K562 (cell line): ENCODE measurements at regions not wholly inside any gene's neighbourhood (a gene's known extent, or its start where the extent isn't known, plus 50 kb on each side); places are given as distances from the start of the nearest gene placed in this dataset.

Experiments
- ATAC-seq: fragments of 200-7000 bp; cut with Tn5 transposase; 3 replicates; pipeline ENCODE4 v1.9.1; 2020; ENCODE audit warnings: moderate library complexity
- BruUV-seq: library from RNA; stranded (reverse); fragments of 400-500 nt; replicated peaks from 2 replicates; lab custom pipeline; 2021; lab: Mats Ljungman, UMichigan
- CTCF ChIA-PET: fragments of 300-600 bp; formaldehyde crosslinking; extraction: SDS; loops from one replicate; lab custom pipeline; 2021; ENCODE audit warnings: low intra/inter-chr PET ratio; lab: Yijun Ruan, JAX
- POLR2A ChIA-PET: fragments of 300-600, 350-650 bp; sonication (Branson Sonifier 250); formaldehyde crosslinking; extraction: SDS; loops from one replicate; lab custom pipeline; 2021; ENCODE audit warnings: antibody characterized with exemption, inconsistent platforms; lab: Yijun Ruan, JAX
- DNase-seq, 4 experiments: peaks; one replicate each; pipeline versions ENCODE4 v3.0.0 to v3.0.0-alpha.2; 2011 to 2018; ENCODE audit warnings: low spot score in 3 of 4, mixed read lengths in 3 of 4; ENCODE audit errors: extremely low read depth in 1 of 4
- FAIRE-seq: peaks from 2 replicates; lab custom pipeline; 2011; peaks lifted over from hg19 to GRCh38; lab: Jason Lieb, UNC
- H2AFZ ChIP-seq: 2 replicates; pipeline ENCODE4 v1.6.0; 2011; ENCODE audit warnings: low read depth, low read length, control low read depth, inconsistent platforms
- H3K27ac ChIP-seq: fragments of 200-600 bp; 3 replicates; pipeline ENCODE4 v1.8.0; 2011; ENCODE audit warnings: low read depth, mild to moderate bottlenecking, control low read depth, inconsistent platforms, low read length, moderate library complexity, mixed read lengths; ENCODE audit errors: extremely low read depth
- H3K27me3 ChIP-seq, 2 experiments: fragments of 300-600 bp in 1 of 2; 2 replicates in 1 of 2; 3 replicates in 1 of 2; pipeline versions ENCODE4 v1.6.0 to v1.8.0; 2011; ENCODE audit warnings: inconsistent platforms in 2 of 2, low read length in 2 of 2, mild to moderate bottlenecking in 1 of 2, mixed read lengths in 1 of 2, moderate library complexity in 1 of 2; ENCODE audit not compliant: control insufficient read depth in 2 of 2, insufficient read depth in 2 of 2
- H3K36me3 ChIP-seq: fragments of 300-600 bp; 3 replicates; pipeline ENCODE4 v1.8.0; 2011; ENCODE audit warnings: mild to moderate bottlenecking, low read length, inconsistent platforms; ENCODE audit not compliant: control insufficient read depth, insufficient read depth
- H3K4me1 ChIP-seq, 2 experiments: fragments of 200-600 bp in 1 of 2; replicated peaks in 1 of 2; 2 replicates in 1 of 2; 3 replicates in 1 of 2; pipeline versions ENCODE4 v1.5.1 to v1.8.0; 2011; ENCODE audit warnings: inconsistent platforms in 2 of 2, low read length in 2 of 2, mild to moderate bottlenecking in 1 of 2, mixed read lengths in 1 of 2, moderate library complexity in 1 of 2; ENCODE audit not compliant: control insufficient read depth in 2 of 2, insufficient read depth in 2 of 2
- H3K4me2 ChIP-seq: 2 replicates; pipeline ENCODE4 v1.6.1; 2011; ENCODE audit warnings: low read length, control low read depth, inconsistent platforms, mixed read lengths; ENCODE audit not compliant: insufficient read depth
- H3K4me3 ChIP-seq: fragments of 200-600 bp; sonication (generic), shearing (Covaris generic); 2 replicates; pipeline ENCODE4 v1.5.1; 2016; ENCODE audit warnings: control low read depth, inconsistent platforms
- H3K79me2 ChIP-seq: fragments of 200-600 bp; 3 replicates; pipeline ENCODE4 v1.8.0; 2011; ENCODE audit warnings: low read length, inconsistent platforms; ENCODE audit not compliant: control insufficient read depth, insufficient read depth
- H3K9ac ChIP-seq, 2 experiments: 2 replicates each; pipeline versions ENCODE4 v1.6.0 to v1.6.1; 2011; ENCODE audit warnings: low read depth in 2 of 2, low read length in 2 of 2, control low read depth in 1 of 2, inconsistent platforms in 1 of 2, mild to moderate bottlenecking in 1 of 2, mixed read lengths in 1 of 2; ENCODE audit not compliant: insufficient read depth in 1 of 2
- H3K9me1 ChIP-seq: one replicate; pipeline ENCODE4 v1.6.0; 2011; ENCODE audit warnings: inconsistent platforms, mild to moderate bottlenecking, low read length, moderate library complexity; ENCODE audit not compliant: control insufficient read depth, insufficient read depth
- H3K9me3 ChIP-seq: replicated peaks from 2 replicates; pipeline ENCODE4 v1.5.1; 2011; ENCODE audit warnings: low read depth, low read length, inconsistent platforms; ENCODE audit not compliant: control insufficient read depth, insufficient read depth
- H4K20me1 ChIP-seq: replicated peaks from 2 replicates; pipeline ENCODE4 v1.6.1; 2011; ENCODE audit warnings: low read length, inconsistent platforms, mixed read lengths; ENCODE audit not compliant: control insufficient read depth, insufficient read depth
- NRF1 ChIP-seq, 2 experiments: fragments of 450-650 bp; IDR thresholded peaks in 1 of 2; conservative IDR thresholded peaks in 1 of 2; 2 replicates each; pipeline ENCODE4 v1.6.1; 2014; ENCODE audit warnings: mild to moderate bottlenecking in 2 of 2
- WGBS: fragments of 100-300 bp; shearing (Covaris generic); methylation state at CpG from one replicate; pipeline ENCODE4 v1.1.6; 2016; ENCODE audit warnings: low coverage, mixed read lengths; ENCODE audit not compliant: insufficient coverage; ENCODE audit errors: missing lambda C conversion rate; 5-methylcytosine and 5-hydroxymethylcytosine counted together
- in situ Hi-C: fragments of 300-500 bp; cut with MboI; formaldehyde crosslinking; loops from 4 replicates; pipeline ENCODE4 v1.15.0; 2018; ENCODE audit warnings: inconsistent platforms, mixed read lengths
- intact Hi-C: fragments of 100-400 bp; cut with micrococcal nuclease; formaldehyde crosslinking; loops from 2 replicates; pipeline ENCODE4 v1.14.2; 2022
- TF ChIP-seq, protein P1 (sequence below): sonication (generic); formaldehyde crosslinking; IDR thresholded peaks from 2 replicates; pipeline ENCODE4 v1.8.1; 2023; ENCODE audit warnings: mild to moderate bottlenecking, missing genetic modification reagents
- TF ChIP-seq, protein P2 (sequence below), 3 experiments: IDR thresholded peaks in 2 of 3; conservative IDR thresholded peaks in 1 of 3; 2 replicates each; pipeline ENCODE4 v1.5.1; 2011 to 2012; ENCODE audit warnings: low read length in 3 of 3, mild to moderate bottlenecking in 3 of 3, control low read depth in 2 of 3, improper control_type of control experiment in 1 of 3, inconsistent platforms in 1 of 3, low read depth in 1 of 3, mixed read lengths in 1 of 3, moderate library complexity in 1 of 3; ENCODE audit not compliant: insufficient read depth in 2 of 3

- CTCF ChIA-PET = no interaction called here
- ATAC-seq = peak; percentile 63
- no peak overlapping the region for H3K4me3 ChIP-seq
- no peak overlapping the region for H3K4me2 ChIP-seq
- no peaks in the 10 kb centered on the region for H3K79me2 ChIP-seq
- no peak overlapping the region for H3K27ac ChIP-seq
- H3K9me1 ChIP-seq = no peaks in the 10 kb centered on the region
- FAIRE-seq = no peak
- no peak overlapping the region for H3K9ac ChIP-seq
- no peaks in the 10 kb centered on the region for H4K20me1 ChIP-seq
- POLR2A ChIA-PET = no interaction called here
- in situ Hi-C loops = no loop called here
- no peaks in the 10 kb centered on the region for H3K36me3 ChIP-seq
- H3K9me3 ChIP-seq = no peaks in the 10 kb centered on the region
- no peaks in the 10 kb centered on the region for H3K4me1 ChIP-seq
- 0% methylated on average over 5 of the region's 5 CpGs for WGBS
- no peak overlapping the region for H2AFZ ChIP-seq
- TF ChIP-seq, protein P1, sequence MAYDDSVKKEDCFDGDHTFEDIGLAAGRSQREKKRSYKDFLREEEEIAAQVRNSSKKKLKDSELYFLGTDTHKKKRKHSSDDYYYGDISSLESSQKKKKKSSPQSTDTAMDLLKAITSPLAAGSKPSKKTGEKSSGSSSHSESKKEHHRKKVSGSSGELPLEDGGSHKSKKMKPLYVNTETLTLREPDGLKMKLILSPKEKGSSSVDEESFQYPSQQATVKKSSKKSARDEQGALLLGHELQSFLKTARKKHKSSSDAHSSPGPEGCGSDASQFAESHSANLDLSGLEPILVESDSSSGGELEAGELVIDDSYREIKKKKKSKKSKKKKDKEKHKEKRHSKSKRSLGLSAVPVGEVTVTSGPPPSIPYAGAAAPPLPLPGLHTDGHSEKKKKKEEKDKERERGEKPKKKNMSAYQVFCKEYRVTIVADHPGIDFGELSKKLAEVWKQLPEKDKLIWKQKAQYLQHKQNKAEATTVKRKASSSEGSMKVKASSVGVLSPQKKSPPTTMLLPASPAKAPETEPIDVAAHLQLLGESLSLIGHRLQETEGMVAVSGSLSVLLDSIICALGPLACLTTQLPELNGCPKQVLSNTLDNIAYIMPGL (CRISPR knock-in tag) = no peak
- TF ChIP-seq NRF1 (conservative IDR thresholded peaks at IDR 0.05 in 1 of 2, IDR thresholded peaks at IDR 0.05 in 1 of 2) = peak; percentile 44 to 55
- TF ChIP-seq, protein P2, sequence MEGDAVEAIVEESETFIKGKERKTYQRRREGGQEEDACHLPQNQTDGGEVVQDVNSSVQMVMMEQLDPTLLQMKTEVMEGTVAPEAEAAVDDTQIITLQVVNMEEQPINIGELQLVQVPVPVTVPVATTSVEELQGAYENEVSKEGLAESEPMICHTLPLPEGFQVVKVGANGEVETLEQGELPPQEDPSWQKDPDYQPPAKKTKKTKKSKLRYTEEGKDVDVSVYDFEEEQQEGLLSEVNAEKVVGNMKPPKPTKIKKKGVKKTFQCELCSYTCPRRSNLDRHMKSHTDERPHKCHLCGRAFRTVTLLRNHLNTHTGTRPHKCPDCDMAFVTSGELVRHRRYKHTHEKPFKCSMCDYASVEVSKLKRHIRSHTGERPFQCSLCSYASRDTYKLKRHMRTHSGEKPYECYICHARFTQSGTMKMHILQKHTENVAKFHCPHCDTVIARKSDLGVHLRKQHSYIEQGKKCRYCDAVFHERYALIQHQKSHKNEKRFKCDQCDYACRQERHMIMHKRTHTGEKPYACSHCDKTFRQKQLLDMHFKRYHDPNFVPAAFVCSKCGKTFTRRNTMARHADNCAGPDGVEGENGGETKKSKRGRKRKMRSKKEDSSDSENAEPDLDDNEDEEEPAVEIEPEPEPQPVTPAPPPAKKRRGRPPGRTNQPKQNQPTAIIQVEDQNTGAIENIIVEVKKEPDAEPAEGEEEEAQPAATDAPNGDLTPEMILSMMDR (IDR thresholded peaks at IDR 0.05 in 2 of 3, conservative IDR thresholded peaks at IDR 0.05 in 1 of 3; ENCODE audit: insufficient read depth in 2 of 3, low read depth in 1 of 3, low read length in 3 of 3) = peak in 2 of 3 experiments; percentile 27; a peak in 2 of 6 replicates
- H3K27me3 ChIP-seq = no peaks in the 10 kb centered on the region
- intact Hi-C loops = no loop called here
- BruUV-seq = no TSS peak
- peak in 1 of 4 experiments; percentile 1 for DNase-seq
Observed at GRCh38 chr5:60395712-60396329, 304.1 kb downstream of the DEPDC1B start.
